ENCODE measurements at regions not wholly inside any gene's neighbourhood (a gene's known extent, or its start where the extent isn't known, plus 50 kb on each side); places are given as distances from the start of the nearest gene placed in this dataset.

DNA sequence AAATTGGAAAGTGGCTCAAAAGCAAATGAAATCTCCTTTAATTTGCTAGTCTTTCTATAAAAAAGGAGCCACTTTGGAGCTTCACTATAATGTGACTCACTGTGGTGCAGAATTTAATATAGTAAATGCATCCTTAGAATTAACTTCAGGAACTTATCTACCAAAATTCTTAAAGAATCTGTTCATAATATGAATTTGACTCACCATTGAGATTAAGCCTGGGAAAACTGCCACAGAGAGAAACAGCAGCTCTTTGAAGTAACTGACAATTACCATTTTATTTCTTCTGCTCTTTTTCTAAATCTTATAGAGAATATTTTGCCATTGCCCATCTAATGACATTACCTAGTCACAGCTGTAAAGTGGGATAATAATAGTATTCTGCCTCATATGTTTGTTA lies 211.9 kb upstream of the CDH6 start:
- DNase-seq (ENCODE audit: low read depth), result peak; percentile 17
- H3K4me3 ChIP-seq (replicated peaks; ENCODE audit: low read depth, low read length), result no peak overlapping the region
- TF ChIP-seq, protein P1, sequence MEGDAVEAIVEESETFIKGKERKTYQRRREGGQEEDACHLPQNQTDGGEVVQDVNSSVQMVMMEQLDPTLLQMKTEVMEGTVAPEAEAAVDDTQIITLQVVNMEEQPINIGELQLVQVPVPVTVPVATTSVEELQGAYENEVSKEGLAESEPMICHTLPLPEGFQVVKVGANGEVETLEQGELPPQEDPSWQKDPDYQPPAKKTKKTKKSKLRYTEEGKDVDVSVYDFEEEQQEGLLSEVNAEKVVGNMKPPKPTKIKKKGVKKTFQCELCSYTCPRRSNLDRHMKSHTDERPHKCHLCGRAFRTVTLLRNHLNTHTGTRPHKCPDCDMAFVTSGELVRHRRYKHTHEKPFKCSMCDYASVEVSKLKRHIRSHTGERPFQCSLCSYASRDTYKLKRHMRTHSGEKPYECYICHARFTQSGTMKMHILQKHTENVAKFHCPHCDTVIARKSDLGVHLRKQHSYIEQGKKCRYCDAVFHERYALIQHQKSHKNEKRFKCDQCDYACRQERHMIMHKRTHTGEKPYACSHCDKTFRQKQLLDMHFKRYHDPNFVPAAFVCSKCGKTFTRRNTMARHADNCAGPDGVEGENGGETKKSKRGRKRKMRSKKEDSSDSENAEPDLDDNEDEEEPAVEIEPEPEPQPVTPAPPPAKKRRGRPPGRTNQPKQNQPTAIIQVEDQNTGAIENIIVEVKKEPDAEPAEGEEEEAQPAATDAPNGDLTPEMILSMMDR (IDR thresholded peaks at IDR 0.05; ENCODE audit: low read length, missing control alignments), result no peak

DNA sequence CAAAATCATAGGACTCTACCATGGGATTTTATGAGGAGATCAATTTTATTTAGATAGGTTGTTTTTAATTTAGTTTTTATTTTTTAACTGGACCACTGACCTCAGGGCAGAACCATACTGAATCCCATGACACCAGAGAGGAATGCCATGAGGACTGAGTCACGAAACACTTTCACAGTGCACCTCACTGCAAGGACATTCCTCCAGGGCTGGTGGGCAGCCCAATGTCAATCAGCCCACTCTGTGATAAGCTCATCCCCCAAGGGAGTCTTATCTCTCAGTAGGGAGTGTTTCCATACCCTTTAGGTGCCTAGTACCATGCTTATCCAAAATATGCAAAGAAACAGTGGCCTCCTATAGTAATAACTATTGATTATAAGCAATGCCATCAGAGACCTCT lies 224.5 kb upstream of the CDH6 start:
- no peak for DNase-seq (ENCODE audit: low read depth)
- TF ChIP-seq, protein P1 (IDR thresholded peaks at IDR 0.05; ENCODE audit: low read length, missing control alignments), result no peak
- H3K4me3 ChIP-seq (replicated peaks; ENCODE audit: low read depth, low read length), result no peak overlapping the region

DNA sequence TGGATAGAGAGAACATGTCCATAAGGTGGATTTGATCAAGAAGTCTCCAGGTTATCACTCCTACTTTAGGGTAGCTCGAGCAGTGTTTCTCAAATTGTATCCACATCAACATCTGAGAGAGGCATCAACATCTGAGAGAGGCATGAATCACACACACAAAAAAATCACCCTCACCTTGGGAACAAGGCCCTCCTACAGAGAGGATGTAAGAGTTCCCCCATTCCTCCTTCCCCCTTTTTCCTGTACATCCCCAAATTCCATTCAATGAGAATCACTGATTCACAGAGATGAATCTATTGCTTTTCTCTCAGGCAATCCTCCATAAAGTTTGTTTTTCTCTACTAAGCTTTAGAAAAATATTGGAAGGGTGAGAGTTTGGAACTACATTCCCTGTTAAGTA lies 233.4 kb upstream of the CDH6 start:
- no peak overlapping the region for H3K4me3 ChIP-seq (replicated peaks; ENCODE audit: low read depth, low read length)
- DNase-seq (ENCODE audit: low read depth), result no peak
- TF ChIP-seq, protein P1 (IDR thresholded peaks at IDR 0.05; ENCODE audit: low read length, missing control alignments), result no peak

DNA sequence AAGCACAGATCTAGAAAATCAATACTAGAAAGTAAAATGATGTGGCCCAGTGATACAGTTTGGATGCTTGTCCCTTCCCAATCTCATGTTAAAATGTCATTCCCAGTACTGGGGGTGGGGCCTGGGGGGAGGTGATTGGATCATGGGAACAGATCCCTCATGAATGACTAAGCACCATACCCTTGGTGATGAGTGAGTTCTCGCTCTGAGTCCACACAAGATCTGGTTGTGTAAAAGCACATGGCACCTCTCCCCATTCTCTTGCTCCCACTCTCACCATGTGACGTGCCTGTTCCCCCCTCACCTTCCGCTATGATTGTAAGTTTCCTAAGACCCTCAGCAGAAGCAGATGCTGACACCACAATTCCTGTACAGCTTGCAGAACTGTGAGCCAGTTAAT lies 234.2 kb upstream of the CDH6 start:
- no peak for DNase-seq (ENCODE audit: low read depth)
- TF ChIP-seq, protein P1 (IDR thresholded peaks at IDR 0.05; ENCODE audit: low read length, missing control alignments), result no peak
- H3K4me3 ChIP-seq (replicated peaks; ENCODE audit: low read depth, low read length), result no peak overlapping the region

DNA sequence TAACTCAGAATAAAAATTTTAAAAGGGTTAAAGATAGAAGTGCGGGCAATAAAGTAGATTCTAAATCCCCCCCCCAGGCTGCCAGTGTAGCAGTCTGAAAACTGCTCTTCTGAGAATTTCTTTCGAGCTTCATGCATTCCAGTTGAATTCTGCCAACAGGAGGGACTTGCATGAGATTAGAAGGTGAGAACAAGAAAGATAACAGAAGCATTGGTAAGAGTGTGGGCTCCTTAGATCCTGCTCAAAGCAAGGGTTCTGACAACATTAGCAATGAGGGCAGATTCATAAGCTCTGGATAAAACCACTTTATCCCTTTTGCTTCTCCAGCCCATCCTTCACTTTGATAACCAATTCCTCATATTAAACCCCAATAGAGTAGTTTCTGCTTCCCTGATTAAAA lies 235.9 kb upstream of the CDH6 start:
- DNase-seq (ENCODE audit: low read depth), result no peak
- H3K4me3 ChIP-seq (replicated peaks; ENCODE audit: low read depth, low read length), result no peak overlapping the region
- TF ChIP-seq, protein P1 (IDR thresholded peaks at IDR 0.05; ENCODE audit: low read length, missing control alignments), result no peak

DNA sequence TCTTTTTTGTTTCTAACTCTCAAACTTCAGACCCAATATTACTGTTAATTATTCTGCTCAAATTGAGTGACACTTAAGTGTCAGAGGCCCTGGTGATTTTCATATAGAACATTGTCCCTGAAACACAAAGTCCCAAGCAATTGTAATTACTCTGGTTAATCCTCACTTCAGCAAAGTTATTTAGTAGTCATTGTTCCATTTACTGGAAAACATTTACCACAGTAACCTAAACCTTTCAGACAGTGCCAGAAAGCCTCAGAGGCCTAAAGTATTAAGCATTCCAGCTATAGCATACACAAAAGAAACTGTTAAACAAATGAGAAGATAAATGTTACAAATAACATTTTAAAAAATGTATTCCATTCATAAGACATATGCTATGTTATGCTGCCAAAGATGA lies 237.2 kb upstream of the CDH6 start:
- DNase-seq (ENCODE audit: low read depth), result no peak
- H3K4me3 ChIP-seq (replicated peaks; ENCODE audit: low read depth, low read length), result no peak overlapping the region
- TF ChIP-seq, protein P1 (IDR thresholded peaks at IDR 0.05; ENCODE audit: low read length, missing control alignments), result no peak

DNA sequence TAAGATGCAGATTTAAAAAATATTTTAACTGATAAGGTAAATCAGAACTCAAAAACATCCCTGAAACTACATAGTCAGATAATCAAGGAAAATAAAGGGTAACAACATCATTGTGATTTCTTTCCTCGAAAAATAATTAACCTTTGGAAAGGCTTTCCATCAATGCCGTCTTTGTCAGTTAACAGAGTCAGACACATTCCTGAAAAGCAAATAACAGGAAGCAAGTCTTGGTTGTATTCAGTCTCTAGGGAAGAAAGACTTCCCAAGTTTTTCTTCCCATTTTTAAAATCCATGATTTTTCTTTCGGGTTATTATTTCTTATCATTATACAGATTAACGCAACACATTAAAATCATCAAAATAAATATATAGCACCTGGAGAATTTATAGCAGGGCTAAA lies 256.4 kb upstream of the CDH6 start:
- TF ChIP-seq, protein P1 (IDR thresholded peaks at IDR 0.05; ENCODE audit: low read length, missing control alignments), result no peak
- no peak overlapping the region for H3K4me3 ChIP-seq (replicated peaks; ENCODE audit: low read depth, low read length)
- no peak for DNase-seq (ENCODE audit: low read depth)

All from fibroblast of pulmonary artery (primary cell).